HepG2 (cell line): ENCODE measurements at regions not wholly inside any gene's neighbourhood (a gene's known extent, or its start where the extent isn't known, plus 50 kb on each side); places are given as distances from the start of the nearest gene placed in this dataset.

Experiments used
- FOXK2 ChIP-seq: fragments of 450-650 bp; IDR thresholded peaks from 2 replicates; pipeline ENCODE4 v1.6.1; 2016
- ZNF333 ChIP-seq: sonication (generic); formaldehyde crosslinking; IDR thresholded peaks from 2 replicates; pipeline ENCODE4 v1.4.0; 2020; ENCODE audit warnings: mild to moderate bottlenecking, missing genetic modification reagents, borderline replicate concordance

GRCh38 chr11:19499026-19499669 is 213.5 kb upstream of the NAV2 start:
- TF ChIP-seq ZNF333, result no peak
- no peak for TF ChIP-seq FOXK2
